ENCODE measurements at regions not wholly inside any gene's neighbourhood (a gene's known extent, or its start where the extent isn't known, plus 50 kb on each side); places are given as distances from the start of the nearest gene placed in this dataset.
A peak's percentile ranks its signal among the peaks of the same experiment; 100 is the strongest.

DNA sequence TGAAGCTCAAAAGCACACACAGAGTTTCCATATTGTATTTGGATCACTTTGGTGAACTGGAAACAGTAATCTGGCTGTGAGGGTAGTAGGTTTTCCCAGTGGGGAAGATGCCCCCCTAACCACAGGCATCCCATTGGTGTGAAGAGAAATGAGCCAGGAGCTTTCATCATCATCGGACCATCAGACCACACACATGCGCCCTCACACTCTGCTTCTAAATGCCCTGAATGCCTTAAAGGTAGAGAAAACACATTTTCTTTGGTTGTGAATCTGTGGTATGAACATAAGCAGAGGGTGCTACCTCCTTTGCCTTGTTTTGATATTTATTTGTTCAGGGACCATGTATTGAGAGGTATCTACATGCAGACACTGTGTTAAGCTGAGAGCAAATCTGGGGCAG is 79.0 kb upstream of the DNAH14 start:
- no peak for FAIRE-seq

DNA sequence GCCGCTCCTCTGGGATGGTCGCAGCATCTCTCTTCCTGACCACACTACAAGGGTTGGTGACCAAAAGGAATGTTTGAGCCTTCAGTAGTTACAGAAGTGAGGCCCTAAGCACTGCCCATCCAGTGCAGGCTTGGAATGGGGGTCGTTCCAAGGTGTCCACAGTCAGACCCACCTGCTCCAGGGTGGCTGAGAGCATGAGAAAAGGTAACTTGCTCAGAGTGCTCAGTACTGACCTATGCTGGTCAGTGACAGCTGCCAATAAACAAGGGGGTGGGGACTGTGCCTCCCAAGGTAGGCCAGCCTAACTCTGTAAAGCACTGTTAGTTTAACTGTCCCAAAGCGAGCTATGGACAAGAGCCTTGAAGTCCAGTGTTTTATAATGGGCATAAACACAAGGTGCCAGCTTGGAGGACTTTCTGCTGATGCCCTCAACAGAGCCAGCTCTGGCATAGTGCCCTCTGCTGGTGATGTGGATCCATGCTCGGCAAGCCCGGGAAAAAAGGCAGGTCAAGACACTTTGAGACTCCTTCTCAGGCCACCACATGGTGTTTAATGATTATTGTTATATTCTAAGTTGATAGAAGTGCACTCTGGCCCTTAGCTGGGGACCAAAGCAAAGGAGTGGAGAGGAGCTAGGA is 78.1 kb upstream of the DNAH14 start:
- no peak for FAIRE-seq

DNA sequence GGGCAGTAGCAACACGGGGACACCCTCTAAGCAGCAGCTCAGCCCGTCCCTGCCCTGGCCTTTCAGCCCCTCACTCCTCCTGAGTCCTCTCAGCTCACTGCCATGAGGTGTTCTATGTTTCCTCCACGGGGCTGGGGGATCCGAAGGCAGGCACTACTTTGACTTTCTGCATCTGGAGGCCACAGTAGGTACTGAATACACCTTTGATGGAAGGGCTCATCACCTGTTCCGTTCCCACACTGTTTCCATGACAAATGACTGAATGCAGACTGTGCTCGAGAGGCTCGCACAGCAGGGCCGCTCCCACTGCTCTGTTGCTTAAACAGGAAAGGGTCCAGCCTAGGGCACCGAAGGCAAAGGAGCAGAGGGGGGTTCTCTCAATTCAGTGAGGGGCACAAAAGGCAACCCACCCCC is 77.6 kb upstream of the DNAH14 start:
- no peak for FAIRE-seq

DNA sequence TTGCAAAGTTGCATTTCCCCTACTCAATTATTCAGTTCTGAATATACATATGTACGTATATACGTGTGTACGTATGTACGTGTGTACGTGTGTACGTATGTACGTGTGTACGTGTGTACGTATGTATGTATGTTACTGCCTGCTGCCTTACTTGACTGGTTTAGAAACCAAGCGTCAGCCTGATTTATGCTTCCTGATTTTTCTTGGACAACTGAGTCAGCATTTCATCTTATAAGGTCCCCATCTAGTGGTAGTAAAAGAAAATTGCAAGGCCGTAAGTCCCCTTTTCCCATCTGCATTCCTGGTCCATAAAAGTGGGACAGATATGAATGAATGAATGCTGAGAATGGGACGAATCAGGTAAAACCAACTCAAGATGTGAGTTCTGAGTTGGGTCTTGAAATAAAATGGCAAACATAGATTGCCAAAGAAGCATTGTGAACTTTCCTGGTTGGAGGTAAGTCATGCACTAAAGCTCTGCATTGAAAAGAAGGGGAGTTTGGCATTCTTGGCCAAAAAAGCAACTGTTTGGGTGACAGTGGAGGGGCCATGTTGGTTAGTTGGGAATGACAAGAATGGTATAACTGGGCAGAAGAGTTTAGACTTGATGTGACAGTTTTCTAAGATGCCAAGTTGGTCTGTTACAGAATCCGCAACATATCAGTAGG is 76.4 kb upstream of the DNAH14 start:
- FAIRE-seq = peak; percentile 84

DNA sequence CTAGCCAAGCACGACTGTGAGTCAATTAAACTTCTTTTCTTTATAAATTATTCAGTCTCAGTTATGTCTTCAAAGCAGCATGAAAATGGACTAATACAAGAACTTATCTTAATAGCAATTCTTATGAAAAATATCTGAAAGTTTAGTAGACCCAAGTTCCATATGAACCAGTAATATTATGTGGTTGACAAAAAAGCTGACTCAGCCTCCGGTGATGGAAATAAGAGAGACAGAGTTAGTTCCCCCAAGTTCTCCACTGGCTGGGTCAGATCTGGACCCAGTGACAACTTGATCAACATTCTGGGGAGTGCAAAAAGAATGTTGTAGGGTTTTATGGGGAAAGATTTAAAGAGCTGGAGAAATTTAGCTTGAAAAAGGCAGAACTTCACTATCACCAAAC is 72.5 kb upstream of the DNAH14 start:
- no peak for FAIRE-seq

DNA sequence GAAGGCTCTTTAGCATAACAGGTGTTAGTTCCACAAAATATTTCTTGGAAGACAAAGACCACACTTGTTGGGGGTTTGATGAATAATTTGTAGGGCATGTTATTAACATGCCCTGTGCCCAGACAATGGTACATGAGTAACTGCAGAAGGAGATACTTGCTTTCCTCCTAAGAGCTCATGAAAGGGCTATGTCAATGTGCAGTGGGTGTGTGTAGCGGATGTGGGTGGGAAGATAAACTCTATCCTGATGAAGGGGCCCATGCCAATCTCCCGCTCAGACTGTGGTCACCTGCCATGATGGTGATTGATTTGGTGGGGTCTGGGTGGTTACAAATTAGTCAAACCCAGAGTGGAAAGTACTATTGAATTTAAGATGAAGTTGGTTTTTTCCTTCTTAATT is 69.8 kb upstream of the DNAH14 start:
- FAIRE-seq = no peak

DNA sequence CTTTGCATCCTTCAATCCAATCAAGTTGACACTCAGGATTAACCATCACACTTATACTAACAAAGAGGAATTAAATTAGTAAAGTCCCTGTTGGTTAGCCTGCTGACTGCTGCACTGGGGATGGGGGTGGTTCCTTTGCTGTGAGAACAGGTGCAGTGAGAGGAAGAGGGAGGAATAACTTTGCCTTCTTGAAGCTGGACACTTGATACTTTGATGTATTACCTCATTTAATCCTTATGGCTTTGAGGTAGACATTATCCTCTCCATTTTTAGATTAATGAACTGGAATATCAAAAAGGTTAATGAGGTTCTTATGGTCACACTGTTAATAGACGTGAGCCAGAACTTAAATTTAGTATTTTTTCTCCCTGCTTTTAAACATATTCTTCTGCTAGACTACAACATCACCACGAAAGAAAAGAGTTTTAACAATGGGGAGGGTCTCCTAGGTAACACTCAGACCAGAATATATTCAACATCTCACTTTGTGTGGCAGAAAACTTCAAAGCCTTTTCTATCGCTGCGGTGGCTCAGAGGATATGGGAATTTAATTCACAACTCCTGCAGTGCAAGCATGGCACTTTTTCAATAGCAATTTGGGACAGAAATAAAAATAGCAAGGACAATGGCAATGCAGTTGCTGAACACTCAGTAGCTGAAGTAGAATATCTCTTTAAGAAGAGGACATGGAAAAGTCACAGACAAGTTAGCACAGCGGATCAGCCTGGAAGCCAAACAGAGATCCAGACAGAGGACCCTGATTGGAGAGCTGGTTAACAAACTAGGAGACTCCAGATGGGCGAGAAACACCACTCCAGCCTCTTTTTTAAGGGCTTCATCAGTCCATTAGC is 68.8 kb upstream of the DNAH14 start:
- no peak for FAIRE-seq

DNA sequence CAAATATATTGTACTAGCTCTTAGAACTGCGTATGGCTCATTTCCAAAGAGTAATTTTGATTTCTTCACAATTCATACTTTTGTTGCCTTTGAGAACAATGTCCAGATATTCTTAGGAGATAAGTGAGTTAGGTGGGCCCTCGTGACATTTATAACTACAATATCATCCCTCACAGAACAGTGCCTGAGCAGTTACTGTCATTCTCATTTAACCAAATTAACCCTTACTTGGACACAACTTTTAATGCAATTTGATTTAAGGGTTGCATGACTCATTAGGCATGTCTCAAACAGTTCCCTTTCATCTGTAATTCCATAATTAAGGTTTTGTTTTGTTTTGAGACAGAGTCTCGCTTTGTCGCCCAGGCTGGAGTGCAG is 68.1 kb upstream of the DNAH14 start:
- FAIRE-seq = no peak

DNA sequence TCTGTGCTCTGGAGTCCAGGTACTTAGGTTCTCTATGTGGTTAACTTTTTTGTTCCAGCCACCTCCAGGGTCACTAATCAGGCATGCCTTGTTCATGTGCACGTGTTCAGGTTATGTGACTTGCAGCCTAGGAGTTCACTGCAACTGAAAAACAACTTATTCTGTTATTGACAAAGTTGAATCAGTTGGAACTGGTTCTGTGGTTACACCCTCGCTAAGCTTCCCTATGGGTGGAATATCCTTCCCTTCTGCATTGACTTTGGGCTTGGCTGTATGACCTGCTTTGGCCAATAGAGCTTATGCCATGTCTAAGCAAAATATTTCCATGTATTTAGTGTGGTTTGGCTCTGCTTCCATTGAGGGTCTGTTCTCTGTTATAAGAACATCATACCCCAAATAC is 66.0 kb upstream of the DNAH14 start:
- FAIRE-seq = no peak

DNA sequence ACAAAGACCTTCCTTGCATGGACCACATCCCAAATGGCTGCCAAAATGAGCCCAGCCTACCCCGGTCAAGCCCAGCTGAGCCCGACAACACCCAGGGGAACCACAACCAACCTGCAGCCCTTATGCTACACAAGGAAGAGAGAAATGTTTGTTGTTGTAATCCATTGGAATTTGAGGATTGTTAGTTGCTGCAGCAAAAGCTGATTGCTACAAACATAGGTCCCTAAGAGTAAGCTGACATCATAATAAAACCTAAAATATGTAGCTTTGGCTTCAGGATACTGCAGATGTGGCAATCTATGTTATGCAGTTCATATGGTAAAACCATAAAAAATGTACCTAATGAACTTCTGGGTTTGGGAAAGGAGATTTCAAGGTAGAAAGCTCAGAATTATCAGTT is 65.5 kb upstream of the DNAH14 start:
- peak; percentile 20 for FAIRE-seq

DNA sequence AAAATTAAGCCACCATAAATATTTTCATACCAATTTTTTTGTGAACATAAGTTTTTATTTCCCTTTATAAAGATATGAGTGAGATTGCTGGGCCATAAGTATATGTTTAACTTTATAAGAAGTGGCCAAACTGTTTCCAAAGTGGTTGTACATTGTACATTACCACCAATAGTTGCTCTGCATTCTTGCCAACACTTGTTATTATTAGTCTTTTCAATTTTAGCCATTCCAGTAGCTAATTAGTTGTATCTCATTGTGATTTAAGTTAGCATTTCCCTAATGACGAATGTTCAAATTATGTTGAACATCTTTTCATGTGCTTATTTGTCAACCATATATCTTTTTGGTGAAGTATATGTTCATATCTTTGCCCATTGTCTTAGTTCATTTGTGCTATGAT is 64.0 kb upstream of the DNAH14 start:
- no peak for FAIRE-seq

DNA sequence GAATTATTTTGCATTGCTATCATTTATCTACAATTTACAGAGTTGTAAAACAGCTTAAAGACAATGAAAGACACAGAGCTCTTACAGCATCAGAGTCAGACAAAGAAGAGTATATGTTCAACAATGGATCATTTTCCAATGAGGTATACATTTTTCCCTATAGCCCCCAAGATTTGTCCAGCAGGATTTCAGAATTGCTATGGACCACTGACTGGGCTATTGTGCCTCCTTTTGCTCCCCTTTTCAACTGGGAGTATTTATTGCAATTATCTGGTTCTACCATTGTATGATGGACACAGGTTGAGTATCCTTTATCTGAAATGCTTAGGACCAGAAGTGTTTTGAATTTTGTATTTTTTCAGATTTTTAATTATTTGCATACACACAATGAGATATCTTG is 62.5 kb upstream of the DNAH14 start:
- FAIRE-seq = no peak

DNA sequence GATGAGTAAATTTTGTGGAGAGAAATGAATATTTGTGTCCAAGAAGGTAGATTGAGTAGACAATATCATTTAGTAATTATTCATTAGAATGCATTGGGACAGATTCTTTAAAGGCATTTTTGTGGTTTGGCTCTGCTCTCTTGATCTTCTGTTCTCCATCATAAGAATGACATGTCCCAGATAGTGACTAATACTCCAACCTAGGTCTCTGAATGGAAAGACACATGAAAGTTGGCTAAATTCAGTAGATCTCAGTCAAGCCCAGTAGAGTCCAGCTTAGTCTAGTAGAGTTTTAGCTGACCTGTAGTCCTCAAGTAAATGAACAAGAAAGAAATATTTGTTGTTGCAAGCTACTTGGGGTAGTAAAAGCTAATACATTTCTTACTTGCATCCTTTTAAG is 61.8 kb upstream of the DNAH14 start:
- FAIRE-seq = no peak

DNA sequence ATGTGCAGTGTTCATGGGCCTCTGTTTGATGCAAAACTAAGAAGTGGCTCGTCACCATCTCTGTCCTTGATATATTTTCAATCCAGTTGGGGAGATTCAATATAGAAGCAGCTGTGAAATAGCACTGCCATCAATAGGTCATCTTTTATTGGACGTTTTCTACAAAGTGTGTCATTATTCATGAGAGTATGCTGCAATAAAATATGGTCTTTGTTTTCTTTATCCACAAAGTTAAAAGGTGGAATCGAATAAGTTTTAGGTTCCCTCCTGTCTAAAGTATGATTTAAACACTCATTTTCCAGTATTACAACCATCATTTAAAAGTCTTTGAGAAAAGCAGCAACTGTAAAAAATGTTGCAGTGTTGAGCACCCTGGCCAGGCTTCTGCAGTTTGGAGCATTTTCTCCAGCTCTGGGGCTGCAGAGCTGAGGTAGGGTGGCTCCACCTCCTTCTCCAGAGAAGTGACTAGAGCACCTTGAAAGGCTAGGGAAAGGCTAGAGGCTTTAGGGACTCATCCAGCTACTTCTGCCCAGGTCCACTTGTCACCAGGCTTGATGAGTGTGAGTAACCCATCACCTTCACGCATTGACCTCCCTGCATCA is 56.5 kb upstream of the DNAH14 start:
- FAIRE-seq = no peak

DNA sequence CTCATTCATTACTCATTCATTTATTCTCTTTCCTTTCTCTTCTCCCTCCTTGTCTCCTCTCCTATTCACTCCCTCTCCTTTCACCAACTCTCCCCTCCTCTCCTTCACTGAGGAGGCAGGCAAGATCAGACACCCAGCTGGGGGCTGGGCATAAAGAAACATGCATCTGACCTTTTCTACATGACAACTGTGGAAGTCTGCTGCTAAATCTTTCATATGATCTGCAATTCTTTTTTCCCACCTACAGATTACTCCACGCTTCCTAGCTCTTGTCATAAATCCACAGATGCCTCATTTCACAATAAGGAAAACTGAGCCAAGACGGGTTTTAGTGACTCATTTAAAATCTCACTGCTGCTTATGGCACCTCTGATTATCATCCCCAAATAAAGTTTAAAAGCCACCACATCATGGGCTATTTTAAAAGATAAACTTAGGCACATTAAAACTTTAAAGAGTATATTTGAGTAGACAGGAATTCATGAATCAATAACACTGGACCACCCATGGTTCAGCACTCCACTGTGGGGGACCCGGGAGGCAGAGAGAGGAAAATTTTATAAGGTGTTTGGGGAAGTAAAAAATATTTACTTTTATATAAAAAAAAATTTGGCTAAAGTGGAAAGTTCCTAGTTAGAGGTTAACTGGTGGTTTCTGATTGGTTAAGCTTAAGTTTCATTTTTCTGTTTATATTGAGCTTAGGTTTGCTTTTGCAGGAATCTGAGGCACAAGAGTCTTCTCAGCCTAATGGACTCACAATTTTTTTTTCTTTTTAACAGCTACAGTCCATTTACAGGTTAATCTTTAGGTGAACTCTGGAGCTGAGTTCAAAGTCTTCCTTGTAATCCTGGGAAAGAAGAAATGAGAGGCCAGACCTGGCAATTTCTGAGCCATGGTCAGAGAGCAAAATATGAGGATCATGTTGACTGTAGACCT is 55.8 kb upstream of the DNAH14 start:
- no peak for FAIRE-seq

DNA sequence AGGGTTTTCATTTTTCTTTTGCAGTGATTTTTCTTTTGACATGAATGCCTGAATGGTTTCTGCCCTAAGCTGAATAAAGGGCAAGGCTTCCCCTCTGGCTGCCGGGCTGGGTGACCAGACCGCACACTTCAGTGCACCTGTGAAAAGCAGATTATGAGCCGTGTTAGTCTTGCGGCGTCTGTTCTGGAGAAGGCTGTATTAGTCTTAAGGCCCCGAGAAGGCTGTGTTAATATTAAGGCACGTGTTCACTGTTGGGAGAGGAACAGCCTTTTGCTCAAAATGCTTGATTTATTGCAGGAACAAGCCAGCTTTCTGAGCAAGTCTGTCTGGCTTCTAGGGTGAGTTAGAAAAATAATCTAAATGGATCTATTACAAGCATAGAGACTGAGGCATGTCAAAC is 54.7 kb upstream of the DNAH14 start:
- no peak for FAIRE-seq

DNA sequence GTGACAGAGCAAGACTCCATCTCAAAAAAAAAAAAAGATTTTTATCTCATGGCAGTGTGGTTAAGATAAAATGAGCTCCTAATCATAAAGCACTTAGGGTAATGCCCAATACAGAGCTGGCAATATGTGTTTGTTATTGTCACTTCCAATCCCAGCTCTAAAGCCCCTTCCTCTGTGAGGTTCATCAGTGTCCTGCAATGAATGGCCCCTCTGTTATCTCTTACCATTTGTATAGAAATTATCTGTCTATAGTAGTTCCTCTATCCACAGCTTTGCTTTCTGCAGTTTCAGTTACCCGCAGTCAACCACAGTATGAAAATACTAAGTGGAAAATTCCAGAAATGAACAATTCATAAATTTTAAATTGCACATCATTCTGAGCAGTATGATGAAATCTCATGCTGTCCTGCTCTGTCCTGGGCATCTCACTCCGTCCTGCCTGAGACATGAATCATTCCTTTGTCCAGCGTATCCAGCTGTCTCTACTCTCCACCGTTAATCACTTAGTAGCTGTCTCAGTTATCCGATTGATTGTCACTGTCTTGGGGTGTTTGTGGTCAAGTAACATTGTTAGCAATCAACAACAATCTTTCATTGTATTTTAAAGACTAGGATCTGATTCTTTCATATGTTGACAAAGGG is 50.2 kb upstream of the DNAH14 start:
- no peak for FAIRE-seq
